ENCODE measurements at regions not wholly inside any gene's neighbourhood (a gene's known extent, or its start where the extent isn't known, plus 50 kb on each side); places are given as distances from the start of the nearest gene placed in this dataset.

DNA sequence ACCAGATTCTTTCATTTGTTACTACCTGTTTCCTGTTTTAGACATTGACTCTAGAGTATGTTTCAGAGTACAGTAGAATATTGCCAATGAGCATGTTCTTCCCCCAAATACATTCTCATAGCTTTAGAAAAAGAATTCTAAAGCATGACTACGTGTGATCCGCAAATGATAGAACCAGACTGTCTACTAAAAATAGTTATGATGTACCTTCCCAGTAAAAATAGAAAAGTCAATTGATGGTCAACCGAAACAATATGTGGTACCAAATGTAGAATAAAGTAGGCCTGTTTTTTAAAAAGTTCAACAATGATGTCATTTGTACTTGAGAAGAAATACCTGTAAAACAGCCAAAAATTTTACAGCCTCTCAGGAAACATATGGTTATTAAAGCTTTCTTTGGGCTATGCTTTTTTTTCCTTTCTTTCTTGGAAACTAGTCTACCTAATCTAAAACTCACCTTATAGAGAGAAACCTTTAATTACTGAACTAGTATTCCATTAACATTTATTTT, 130.1 kb upstream of the MTHFD1L start:
- TF ChIP-seq, protein P1, sequence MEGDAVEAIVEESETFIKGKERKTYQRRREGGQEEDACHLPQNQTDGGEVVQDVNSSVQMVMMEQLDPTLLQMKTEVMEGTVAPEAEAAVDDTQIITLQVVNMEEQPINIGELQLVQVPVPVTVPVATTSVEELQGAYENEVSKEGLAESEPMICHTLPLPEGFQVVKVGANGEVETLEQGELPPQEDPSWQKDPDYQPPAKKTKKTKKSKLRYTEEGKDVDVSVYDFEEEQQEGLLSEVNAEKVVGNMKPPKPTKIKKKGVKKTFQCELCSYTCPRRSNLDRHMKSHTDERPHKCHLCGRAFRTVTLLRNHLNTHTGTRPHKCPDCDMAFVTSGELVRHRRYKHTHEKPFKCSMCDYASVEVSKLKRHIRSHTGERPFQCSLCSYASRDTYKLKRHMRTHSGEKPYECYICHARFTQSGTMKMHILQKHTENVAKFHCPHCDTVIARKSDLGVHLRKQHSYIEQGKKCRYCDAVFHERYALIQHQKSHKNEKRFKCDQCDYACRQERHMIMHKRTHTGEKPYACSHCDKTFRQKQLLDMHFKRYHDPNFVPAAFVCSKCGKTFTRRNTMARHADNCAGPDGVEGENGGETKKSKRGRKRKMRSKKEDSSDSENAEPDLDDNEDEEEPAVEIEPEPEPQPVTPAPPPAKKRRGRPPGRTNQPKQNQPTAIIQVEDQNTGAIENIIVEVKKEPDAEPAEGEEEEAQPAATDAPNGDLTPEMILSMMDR (IDR thresholded peaks at IDR 0.05), result no peak
- no peaks in the 10 kb centered on the region for H3K36me3 Mint-ChIP-seq (ENCODE audit: low read depth)
- H3K4me3 Mint-ChIP-seq (ENCODE audit: unreplicated experiment), result no peak overlapping the region
- no peak for DNase-seq (ENCODE audit: low spot score)
- H3K27me3 Mint-ChIP-seq (ENCODE audit: low read depth), result no peaks in the 10 kb centered on the region
- H3K9me3 Mint-ChIP-seq (ENCODE audit: low read depth), result no peaks in the 10 kb centered on the region
- peaks cover 4% of the 10 kb centered on the region for H3K4me1 Mint-ChIP-seq (ENCODE audit: low read depth)
- no peak overlapping the region for H3K27ac Mint-ChIP-seq (ENCODE audit: unreplicated experiment)

DNA sequence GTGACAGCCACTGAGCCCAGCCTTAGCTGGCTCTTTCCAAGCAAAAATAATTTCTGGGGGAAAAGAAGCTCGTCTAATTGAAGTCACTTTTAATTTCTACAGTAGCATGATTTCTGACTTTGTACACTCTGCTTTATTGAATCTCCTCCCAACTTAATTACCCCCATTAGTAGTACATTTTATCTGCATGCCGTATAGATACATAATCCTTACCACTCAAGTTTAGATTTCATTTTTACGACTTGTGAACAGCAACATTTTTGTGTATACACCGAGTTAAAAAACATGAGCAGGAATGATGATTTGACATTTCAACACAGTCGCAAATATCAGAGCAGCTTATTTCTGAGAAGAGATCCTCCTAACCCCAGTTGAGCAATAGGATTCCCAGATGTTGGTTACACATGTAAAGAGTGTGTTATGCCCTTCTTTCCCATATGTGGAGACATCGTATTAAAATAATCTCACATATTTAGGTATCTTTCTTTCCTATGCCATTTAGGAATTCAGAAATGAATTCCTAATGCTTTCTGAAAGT, 127.3 kb upstream of the MTHFD1L start:
- TF ChIP-seq, protein P1 (IDR thresholded peaks at IDR 0.05), result no peak
- Mint-ChIP-seq H3K9me3 (ENCODE audit: low read depth) (no peaks in the 10 kb centered on the region), H3K36me3 (ENCODE audit: low read depth) (no peaks in the 10 kb centered on the region), H3K4me3 (ENCODE audit: unreplicated experiment) (no peak overlapping the region), H3K4me1 (ENCODE audit: low read depth) (peaks cover 4% of the 10 kb centered on the region), H3K27me3 (ENCODE audit: low read depth) (no peaks in the 10 kb centered on the region), H3K27ac (ENCODE audit: unreplicated experiment) (no peak overlapping the region)
- no peak for DNase-seq (ENCODE audit: low spot score)

DNA sequence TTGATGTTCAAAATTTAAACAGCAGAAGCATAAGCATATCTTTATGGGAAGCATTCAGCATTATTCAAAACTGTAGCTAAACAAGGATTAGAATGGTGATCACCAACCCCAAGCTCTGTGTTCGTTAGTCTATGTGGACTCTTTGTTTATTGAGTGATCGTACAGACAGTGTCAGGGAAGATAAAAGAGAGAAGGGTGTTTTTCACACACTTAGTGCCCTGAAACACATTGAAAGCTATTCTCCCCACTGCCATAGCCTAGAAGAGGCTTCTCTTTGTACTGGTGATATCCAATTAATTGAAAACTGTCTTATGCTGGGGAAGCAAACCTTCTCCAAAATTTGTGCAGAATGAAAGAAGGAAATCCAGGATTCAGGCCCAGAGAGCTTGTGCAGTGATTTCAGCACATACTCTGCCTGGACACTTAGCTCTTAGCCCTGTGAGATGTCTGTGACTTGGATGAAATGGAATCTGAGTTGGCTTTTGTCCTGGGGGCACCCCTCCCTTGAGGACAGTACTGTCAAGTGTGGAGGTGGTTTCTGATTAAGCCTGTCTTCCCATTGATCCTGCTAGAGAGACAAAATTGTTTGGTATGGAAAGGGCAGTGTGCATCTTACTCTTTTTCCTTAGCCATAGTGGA, 125.7 kb upstream of the MTHFD1L start:
- Mint-ChIP-seq H3K9me3 (ENCODE audit: low read depth) (no peaks in the 10 kb centered on the region), H3K27me3 (ENCODE audit: low read depth) (no peaks in the 10 kb centered on the region), H3K27ac (ENCODE audit: unreplicated experiment) (no peak overlapping the region), H3K36me3 (ENCODE audit: low read depth) (no peaks in the 10 kb centered on the region), H3K4me3 (ENCODE audit: unreplicated experiment) (no peak overlapping the region), H3K4me1 (ENCODE audit: low read depth) (peaks cover 4% of the 10 kb centered on the region)
- TF ChIP-seq, protein P1 (IDR thresholded peaks at IDR 0.05), result no peak
- no peak for DNase-seq (ENCODE audit: low spot score)

DNA sequence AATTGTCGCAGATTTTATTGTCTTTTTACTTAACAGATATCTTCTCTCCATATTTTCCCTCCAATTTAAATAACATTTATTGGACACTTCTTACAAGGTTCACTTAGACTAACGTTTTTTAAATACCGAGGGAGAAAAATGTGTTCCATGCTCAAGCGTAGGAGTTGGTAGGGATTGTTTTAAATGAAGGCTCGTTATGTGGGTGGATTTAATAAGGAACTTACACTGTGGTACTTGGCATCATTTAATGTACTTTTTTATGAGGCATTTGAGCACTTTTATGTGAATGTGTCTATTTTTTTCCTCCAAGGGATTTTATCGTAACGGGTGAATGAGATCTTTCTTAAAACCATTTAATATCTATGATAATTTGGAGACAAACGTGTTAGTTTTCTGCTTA, 125.0 kb upstream of the MTHFD1L start:
- Mint-ChIP-seq H3K36me3 (ENCODE audit: low read depth) (no peaks in the 10 kb centered on the region), H3K4me3 (ENCODE audit: unreplicated experiment) (no peak overlapping the region), H3K27me3 (ENCODE audit: low read depth) (no peaks in the 10 kb centered on the region), H3K9me3 (ENCODE audit: low read depth) (no peaks in the 10 kb centered on the region), H3K4me1 (ENCODE audit: low read depth) (peaks cover 4% of the 10 kb centered on the region), H3K27ac (ENCODE audit: unreplicated experiment) (no peak overlapping the region)
- TF ChIP-seq, protein P1 (IDR thresholded peaks at IDR 0.05), result no peak
- DNase-seq (ENCODE audit: low spot score), result no peak

DNA sequence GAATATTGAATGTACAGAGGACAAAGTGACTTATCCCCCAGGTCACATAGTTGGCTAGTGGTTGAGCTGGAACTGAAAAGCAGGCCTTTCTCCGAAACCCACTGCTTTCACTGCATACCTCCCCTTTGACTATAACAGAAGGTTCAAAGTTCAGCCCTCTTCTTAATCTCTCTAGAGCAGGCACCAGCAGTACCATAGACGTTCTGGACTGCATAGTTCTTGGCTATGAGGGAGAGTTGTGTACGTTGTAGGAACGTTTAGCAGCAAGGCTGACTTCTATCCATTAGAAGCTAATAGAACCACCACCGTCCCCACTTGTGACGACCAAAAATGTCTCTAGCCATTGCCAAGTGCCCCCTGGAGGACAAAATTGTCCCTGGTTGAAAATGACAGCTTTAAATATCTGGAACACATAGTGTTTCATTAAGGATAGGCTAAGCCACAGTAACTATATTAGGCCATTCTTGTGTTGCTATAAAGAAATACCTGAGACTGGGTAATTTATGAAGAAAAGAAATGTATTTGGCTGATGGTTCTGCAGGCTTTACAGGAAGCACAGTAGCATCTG, 123.8 kb upstream of the MTHFD1L start:
- Mint-ChIP-seq H3K36me3 (ENCODE audit: low read depth) (no peaks in the 10 kb centered on the region), H3K27me3 (ENCODE audit: low read depth) (no peaks in the 10 kb centered on the region), H3K9me3 (ENCODE audit: low read depth) (no peaks in the 10 kb centered on the region), H3K4me1 (ENCODE audit: low read depth) (peaks cover 4% of the 10 kb centered on the region), H3K27ac (ENCODE audit: unreplicated experiment) (no peak overlapping the region), H3K4me3 (ENCODE audit: unreplicated experiment) (no peak overlapping the region)
- TF ChIP-seq, protein P1 (IDR thresholded peaks at IDR 0.05), result peak; percentile 64
- no peak for DNase-seq (ENCODE audit: low spot score)
